ENCODE measurements at regions not wholly inside any gene's neighbourhood (a gene's known extent, or its start where the extent isn't known, plus 50 kb on each side); places are given as distances from the start of the nearest gene placed in this dataset.
"Not testable (repeated sequence)": the region's sequence is repeated elsewhere in the genome, so short reads cannot be mapped to it uniquely, and the experiment has no call there.

GRCh38 chr17:34076743-34077631 is 178.1 kb upstream of the CCL2 start:
- Histone ChIP-seq H3K9me3 (no peaks in the 10 kb centered on the region), H3K27me3 (no peaks in the 10 kb centered on the region), H3K27ac (no peak overlapping the region), H3K36me3 (no peaks in the 10 kb centered on the region), H3K4me3 (no peak overlapping the region), H3K4me1 (no peaks in the 10 kb centered on the region)
- ATAC-seq (no peak), DNase-seq (no peak)
- intact Hi-C loops (cut with DNase I) = no loop called here
- TF ChIP-seq CTCF (IDR thresholded peaks at IDR 0.05) = no peak

GRCh38 chr17:34081269-34081668 is 173.8 kb upstream of the CCL2 start:
- Histone ChIP-seq H3K27ac (no peak overlapping the region), H3K27me3 (no peaks in the 10 kb centered on the region), H3K36me3 (no peaks in the 10 kb centered on the region), H3K4me1 (no peaks in the 10 kb centered on the region), H3K4me3 (no peak overlapping the region), H3K9me3 (no peaks in the 10 kb centered on the region)
- intact Hi-C loops (cut with DNase I) = no loop called here
- DNase-seq = no peak
- ATAC-seq = no peak
- peak; percentile 21 for TF ChIP-seq CTCF (IDR thresholded peaks at IDR 0.05)

- H3K27ac ChIP-seq = no peak overlapping the region
- no peaks in the 10 kb centered on the region for H3K27me3 ChIP-seq
- TF ChIP-seq CTCF (IDR thresholded peaks at IDR 0.05) = no peak
- no peaks in the 10 kb centered on the region for H3K9me3 ChIP-seq
- no peaks in the 10 kb centered on the region for H3K36me3 ChIP-seq
- H3K4me3 ChIP-seq = no peak overlapping the region
- DNase-seq = no peak
- intact Hi-C loops (cut with DNase I) = no loop called here
- no peak for ATAC-seq
- no peaks in the 10 kb centered on the region for H3K4me1 ChIP-seq
These were observed 172.7 kb upstream of the CCL2 start for GRCh38 chr17:34082404-34082803.

GRCh38 chr17:34089042-34089441 is 166.0 kb upstream of the CCL2 start:
- H3K4me1 ChIP-seq; intact Hi-C loops (cut with DNase I); H3K27me3 ChIP-seq; DNase-seq; H3K36me3 ChIP-seq; H3K27ac ChIP-seq; H3K4me3 ChIP-seq; ATAC-seq; H3K9me3 ChIP-seq: not testable (repeated sequence)

GRCh38 chr17:34090593-34090992 is 164.5 kb upstream of the CCL2 start:
- intact Hi-C loops (cut with DNase I) = no loop called here
- H3K4me3 ChIP-seq = no peak overlapping the region
- no peak overlapping the region for H3K27ac ChIP-seq
- no peak for ATAC-seq
- DNase-seq = no peak
- TF ChIP-seq CTCF (IDR thresholded peaks at IDR 0.05) = no peak
- no peaks in the 10 kb centered on the region for H3K4me1 ChIP-seq
- H3K27me3 ChIP-seq = no peaks in the 10 kb centered on the region
- H3K36me3 ChIP-seq = no peaks in the 10 kb centered on the region
- H3K9me3 ChIP-seq = no peaks in the 10 kb centered on the region

- intact Hi-C loops (cut with DNase I) = no loop called here
- Histone ChIP-seq H3K36me3 (no peaks in the 10 kb centered on the region), H3K27me3 (no peaks in the 10 kb centered on the region), H3K4me3 (no peak overlapping the region), H3K27ac (no peak overlapping the region), H3K9me3 (no peaks in the 10 kb centered on the region), H3K4me1 (no peaks in the 10 kb centered on the region)
- no peak for ATAC-seq
- DNase-seq = no peak
- no peak for TF ChIP-seq CTCF (IDR thresholded peaks at IDR 0.05)
These were observed 163.1 kb upstream of the CCL2 start for GRCh38 chr17:34091975-34092374.

All from upper lobe of right lung (tissue), 1 donor.